ENCODE measurements at regions not wholly inside any gene's neighbourhood (a gene's known extent, or its start where the extent isn't known, plus 50 kb on each side); places are given as distances from the start of the nearest gene placed in this dataset.

DNA sequence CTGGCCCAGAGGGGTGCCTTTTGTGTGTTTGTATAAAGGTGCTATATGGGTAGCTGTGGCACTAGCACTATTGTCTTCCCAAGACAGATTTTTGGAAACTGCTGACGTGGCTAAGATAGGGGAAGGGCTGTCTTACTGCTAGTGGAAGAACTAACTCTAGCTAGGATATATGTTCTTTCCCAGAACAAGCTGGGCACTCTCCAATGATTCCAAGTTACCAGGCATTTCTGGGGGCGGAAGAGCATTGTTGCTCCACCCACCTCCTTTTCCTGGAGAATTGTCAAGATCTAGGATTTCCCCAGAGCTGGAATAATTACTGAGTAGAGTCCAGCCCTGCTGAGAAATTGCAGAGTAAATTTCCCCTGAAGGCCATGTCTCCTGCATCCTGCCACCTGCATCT lies 408.3 kb downstream of the KLF5 start:
- Histone ChIP-seq H3K9me2 (ENCODE audit: insufficient read depth) (no peaks in the 10 kb centered on the region), H3K27me3 (ENCODE audit: insufficient read depth, low read length) (no peaks in the 10 kb centered on the region), H3K4me2 (ENCODE audit: low read length) (no peak overlapping the region), H3K9me3 (ENCODE audit: control insufficient read depth in 1 of 2, insufficient read depth in 1 of 2, low read depth in 1 of 2, low read length in 2 of 2) (no peaks in the 10 kb centered on the region), H3K36me3 (ENCODE audit: control insufficient read depth in 1 of 2, insufficient read depth in 2 of 2, low read length in 2 of 2) (no peaks in the 10 kb centered on the region), H2AFZ (ENCODE audit: low read depth, low read length, poor library complexity, severe bottlenecking) (no peak overlapping the region), H3K27ac (ENCODE audit: low read depth, low read length) (no peak overlapping the region), H3K4me1 (ENCODE audit: control insufficient read depth in 1 of 2, insufficient read depth in 2 of 2, low read length in 2 of 2) (peaks cover 9 to 22% of the 10 kb centered on the region in 2 experiments), H3K79me2 (ENCODE audit: insufficient read depth, low read length) (no peaks in the 10 kb centered on the region), H3K9ac (ENCODE audit: low read length) (no peak overlapping the region), H4K20me1 (ENCODE audit: insufficient read depth) (no peaks in the 10 kb centered on the region), H3K4me3 (replicated peaks in 1 of 2; ENCODE audit: low read depth in 1 of 2, low read length in 2 of 2) (no peak overlapping the region)
- POLR2A ChIA-PET = no interaction called here
- ATAC-seq = no peak
- BruUV-seq (replicated peaks) = no TSS peak
- CTCF ChIA-PET = no interaction called here
- intact Hi-C loops (cut with micrococcal nuclease) = no loop called here
- TF ChIP-seq EGR1 (IDR thresholded peaks at IDR 0.05; ENCODE audit: low read depth) = no peak
- TF ChIP-seq ZFX (IDR thresholded peaks at IDR 0.05) = no peak
- no peak for TF ChIP-seq RAD21 (IDR thresholded peaks at IDR 0.05; ENCODE audit: low read depth)
- TF ChIP-seq, protein P1, sequence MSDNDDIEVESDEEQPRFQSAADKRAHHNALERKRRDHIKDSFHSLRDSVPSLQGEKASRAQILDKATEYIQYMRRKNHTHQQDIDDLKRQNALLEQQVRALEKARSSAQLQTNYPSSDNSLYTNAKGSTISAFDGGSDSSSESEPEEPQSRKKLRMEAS (IDR thresholded peaks at IDR 0.05) = no peak
- no peak for TF ChIP-seq CBX3 (IDR thresholded peaks at IDR 0.05; ENCODE audit: low read depth)
- TF ChIP-seq SRF (IDR thresholded peaks at IDR 0.05; ENCODE audit: low read depth) = no peak
- no peak for TF ChIP-seq ELF1 (IDR thresholded peaks at IDR 0.05; ENCODE audit: borderline replicate concordance, low read depth)
- no peak for TF ChIP-seq ZNF274 (IDR thresholded peaks at IDR 0.05; ENCODE audit: low read depth, low read length)
- TF ChIP-seq, protein P2, sequence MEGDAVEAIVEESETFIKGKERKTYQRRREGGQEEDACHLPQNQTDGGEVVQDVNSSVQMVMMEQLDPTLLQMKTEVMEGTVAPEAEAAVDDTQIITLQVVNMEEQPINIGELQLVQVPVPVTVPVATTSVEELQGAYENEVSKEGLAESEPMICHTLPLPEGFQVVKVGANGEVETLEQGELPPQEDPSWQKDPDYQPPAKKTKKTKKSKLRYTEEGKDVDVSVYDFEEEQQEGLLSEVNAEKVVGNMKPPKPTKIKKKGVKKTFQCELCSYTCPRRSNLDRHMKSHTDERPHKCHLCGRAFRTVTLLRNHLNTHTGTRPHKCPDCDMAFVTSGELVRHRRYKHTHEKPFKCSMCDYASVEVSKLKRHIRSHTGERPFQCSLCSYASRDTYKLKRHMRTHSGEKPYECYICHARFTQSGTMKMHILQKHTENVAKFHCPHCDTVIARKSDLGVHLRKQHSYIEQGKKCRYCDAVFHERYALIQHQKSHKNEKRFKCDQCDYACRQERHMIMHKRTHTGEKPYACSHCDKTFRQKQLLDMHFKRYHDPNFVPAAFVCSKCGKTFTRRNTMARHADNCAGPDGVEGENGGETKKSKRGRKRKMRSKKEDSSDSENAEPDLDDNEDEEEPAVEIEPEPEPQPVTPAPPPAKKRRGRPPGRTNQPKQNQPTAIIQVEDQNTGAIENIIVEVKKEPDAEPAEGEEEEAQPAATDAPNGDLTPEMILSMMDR (IDR thresholded peaks at IDR 0.05 in 2 of 3, conservative IDR thresholded peaks at IDR 0.05 in 1 of 3; ENCODE audit: borderline replicate concordance in 1 of 3, insufficient read depth in 1 of 3, low read depth in 2 of 3, low read length in 2 of 3) = no peak
- TF ChIP-seq, protein P3, sequence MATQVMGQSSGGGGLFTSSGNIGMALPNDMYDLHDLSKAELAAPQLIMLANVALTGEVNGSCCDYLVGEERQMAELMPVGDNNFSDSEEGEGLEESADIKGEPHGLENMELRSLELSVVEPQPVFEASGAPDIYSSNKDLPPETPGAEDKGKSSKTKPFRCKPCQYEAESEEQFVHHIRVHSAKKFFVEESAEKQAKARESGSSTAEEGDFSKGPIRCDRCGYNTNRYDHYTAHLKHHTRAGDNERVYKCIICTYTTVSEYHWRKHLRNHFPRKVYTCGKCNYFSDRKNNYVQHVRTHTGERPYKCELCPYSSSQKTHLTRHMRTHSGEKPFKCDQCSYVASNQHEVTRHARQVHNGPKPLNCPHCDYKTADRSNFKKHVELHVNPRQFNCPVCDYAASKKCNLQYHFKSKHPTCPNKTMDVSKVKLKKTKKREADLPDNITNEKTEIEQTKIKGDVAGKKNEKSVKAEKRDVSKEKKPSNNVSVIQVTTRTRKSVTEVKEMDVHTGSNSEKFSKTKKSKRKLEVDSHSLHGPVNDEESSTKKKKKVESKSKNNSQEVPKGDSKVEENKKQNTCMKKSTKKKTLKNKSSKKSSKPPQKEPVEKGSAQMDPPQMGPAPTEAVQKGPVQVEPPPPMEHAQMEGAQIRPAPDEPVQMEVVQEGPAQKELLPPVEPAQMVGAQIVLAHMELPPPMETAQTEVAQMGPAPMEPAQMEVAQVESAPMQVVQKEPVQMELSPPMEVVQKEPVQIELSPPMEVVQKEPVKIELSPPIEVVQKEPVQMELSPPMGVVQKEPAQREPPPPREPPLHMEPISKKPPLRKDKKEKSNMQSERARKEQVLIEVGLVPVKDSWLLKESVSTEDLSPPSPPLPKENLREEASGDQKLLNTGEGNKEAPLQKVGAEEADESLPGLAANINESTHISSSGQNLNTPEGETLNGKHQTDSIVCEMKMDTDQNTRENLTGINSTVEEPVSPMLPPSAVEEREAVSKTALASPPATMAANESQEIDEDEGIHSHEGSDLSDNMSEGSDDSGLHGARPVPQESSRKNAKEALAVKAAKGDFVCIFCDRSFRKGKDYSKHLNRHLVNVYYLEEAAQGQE (IDR thresholded peaks at IDR 0.05; ENCODE audit: low read depth) = no peak
- TF ChIP-seq, protein P4, sequence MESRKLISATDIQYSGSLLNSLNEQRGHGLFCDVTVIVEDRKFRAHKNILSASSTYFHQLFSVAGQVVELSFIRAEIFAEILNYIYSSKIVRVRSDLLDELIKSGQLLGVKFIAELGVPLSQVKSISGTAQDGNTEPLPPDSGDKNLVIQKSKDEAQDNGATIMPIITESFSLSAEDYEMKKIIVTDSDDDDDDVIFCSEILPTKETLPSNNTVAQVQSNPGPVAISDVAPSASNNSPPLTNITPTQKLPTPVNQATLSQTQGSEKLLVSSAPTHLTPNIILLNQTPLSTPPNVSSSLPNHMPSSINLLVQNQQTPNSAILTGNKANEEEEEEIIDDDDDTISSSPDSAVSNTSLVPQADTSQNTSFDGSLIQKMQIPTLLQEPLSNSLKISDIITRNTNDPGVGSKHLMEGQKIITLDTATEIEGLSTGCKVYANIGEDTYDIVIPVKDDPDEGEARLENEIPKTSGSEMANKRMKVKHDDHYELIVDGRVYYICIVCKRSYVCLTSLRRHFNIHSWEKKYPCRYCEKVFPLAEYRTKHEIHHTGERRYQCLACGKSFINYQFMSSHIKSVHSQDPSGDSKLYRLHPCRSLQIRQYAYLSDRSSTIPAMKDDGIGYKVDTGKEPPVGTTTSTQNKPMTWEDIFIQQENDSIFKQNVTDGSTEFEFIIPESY (IDR thresholded peaks at IDR 0.05; ENCODE audit: extremely low read depth, insufficient replicate concordance, low read length) = no peak
- no peak for TF ChIP-seq CEBPB (IDR thresholded peaks at IDR 0.05; ENCODE audit: low read depth)
- no peak for TF ChIP-seq EZH2 (IDR thresholded peaks at IDR 0.05)
- no peak for TF ChIP-seq SP1 (IDR thresholded peaks at IDR 0.05; ENCODE audit: low read depth)
- TF ChIP-seq EZH2phosphoT487 (IDR thresholded peaks at IDR 0.05; ENCODE audit: borderline replicate concordance) = no peak
- no peak for DNase-seq (ENCODE audit: low read depth, low spot score)
- RAD21 ChIA-PET (ENCODE audit: low non-redundant PET in 1 of 2, low total read pairs in 2 of 2, uncharacterized antibody in 2 of 2, unreplicated experiment in 2 of 2) = no interaction called here

Measured in HCT116 (cell line).